Gastroesophageal sphincter (tissue), 4 donors: ENCODE measurements at regions not wholly inside any gene's neighbourhood (a gene's known extent, or its start where the extent isn't known, plus 50 kb on each side); places are given as distances from the start of the nearest gene placed in this dataset.

Experiments
- ATAC-seq: fragments of 150-250 bp; one replicate; pipeline ENCODE4 v1.9.1; 2016; ENCODE audit warnings: mild to moderate bottlenecking, moderate library complexity
- H3K27ac ChIP-seq, 4 donors: fragments of 200-600 bp; sonication (generic) in 3 of 4; 1 replicate in 3 of 4; 2 replicates in 1 of 4; pipeline ENCODE4 v1.5.1; 2016 to 2019
- H3K27me3 ChIP-seq: fragments of 200-600 bp; sonication (generic); one replicate; pipeline ENCODE4 v1.5.1; 2019
- H3K36me3 ChIP-seq, 2 donors: fragments of 200-600 bp; sonication (generic); one replicate each; pipeline ENCODE4 v1.5.1; 2019; ENCODE audit warnings: control low read depth in 1 of 2
- H3K4me1 ChIP-seq, 3 donors: fragments of 200-600 bp; sonication (generic); 1 replicate in 2 of 3; 2 replicates in 1 of 3; pipeline ENCODE4 v1.5.1; 2016 to 2019; ENCODE audit warnings: control low read depth in 2 of 3
- H3K4me3 ChIP-seq, 2 donors: fragments of 200-600 bp; sonication (generic); one replicate each; pipeline ENCODE4 v1.5.1; 2019; ENCODE audit warnings: mild to moderate bottlenecking in 1 of 2, moderate library complexity in 1 of 2
- H3K9me3 ChIP-seq, 3 donors: fragments of 200-600 bp; sonication (generic); one replicate each; pipeline ENCODE4 v1.5.1; 2017 to 2019; ENCODE audit warnings: control low read depth in 2 of 3
- CTCF ChIP-seq, 4 experiments: fragments of 200-600 bp in 2 of 4; fragments of 450-650 bp in 2 of 4; sonication (generic) in 1 of 4; IDR thresholded peaks; one replicate each; pipeline ENCODE4 v1.5.1; 2017 to 2019; ENCODE audit warnings: antibody characterized with exemption in 4 of 4, mild to moderate bottlenecking in 2 of 4, moderate library complexity in 2 of 4
- EP300 ChIP-seq: sonication (generic); formaldehyde crosslinking; IDR thresholded peaks from one replicate; pipeline ENCODE4 v1.6.1; 2017; ENCODE audit warnings: antibody characterized with exemption, mild to moderate bottlenecking
- POLR2A ChIP-seq, 2 donors: fragments of 450-650 bp; IDR thresholded peaks; one replicate each; pipeline ENCODE4 v1.6.1; 2017; ENCODE audit warnings: antibody characterized with exemption in 2 of 2, mild to moderate bottlenecking in 2 of 2, moderate library complexity in 1 of 2
- POLR2AphosphoS5 ChIP-seq: sonication (generic); formaldehyde crosslinking; IDR thresholded peaks from one replicate; pipeline ENCODE4 v1.6.1; 2017; ENCODE audit warnings: antibody characterized with exemption
- WGBS, 2 donors: methylation state at CpG; one replicate each; pipeline ENCODE4 v1.1.5; 2018; ENCODE audit warnings: low coverage in 1 of 2; 5-methylcytosine and 5-hydroxymethylcytosine counted together

- Histone ChIP-seq H3K27ac (peak overlapping the region in 3 of 4 donors; percentile 93 to 95 (median 95)), H3K4me1 (peaks cover 0 to 60% (median 10%) of the 10 kb centered on the region in 3 donors), H3K4me3 (no peak overlapping the region), H3K9me3 (peaks cover 0 to 5% (median 0%) of the 10 kb centered on the region in 3 donors), H3K27me3 (no peaks in the 10 kb centered on the region), H3K36me3 (peaks cover 0 to 14% of the 10 kb centered on the region in 2 donors)
- ATAC-seq = peak; percentile 3
- TF ChIP-seq POLR2AphosphoS5 (peak; percentile 83), POLR2A (IDR thresholded peaks at IDR 0.05) (peak; percentile 27 to 35), CTCF (IDR thresholded peaks at IDR 0.05) (peak; percentile 54 to 83 (median 78)), EP300 (no peak)
- 19 to 27% methylated on average over 5 of the region's 7 CpGs for WGBS, 2 donors
Observed at GRCh38 chr5:149434162-149435014, 55.3 kb upstream of the IL17B start.

- Histone ChIP-seq H3K4me3 (no peak overlapping the region), H3K27me3 (no peaks in the 10 kb centered on the region), H3K36me3 (peaks cover 0 to 22% of the 10 kb centered on the region in 2 donors), H3K9me3 (peaks cover 0 to 5% (median 0%) of the 10 kb centered on the region in 3 donors), H3K4me1 (peaks cover 0 to 62% (median 10%) of the 10 kb centered on the region in 3 donors), H3K27ac (peak overlapping the region in 3 of 4 donors; percentile 93 to 95 (median 95))
- 17 to 31% methylated on average over 3 to 5 of the region's 8 CpGs for WGBS, 2 donors
- peak; percentile 2 for ATAC-seq
- no peak for TF ChIP-seq EP300
- no peak for TF ChIP-seq CTCF (IDR thresholded peaks at IDR 0.05)
- peak; percentile 60 to 84 for TF ChIP-seq POLR2A (IDR thresholded peaks at IDR 0.05)
- TF ChIP-seq POLR2AphosphoS5 = peak; percentile 96
Observed at GRCh38 chr5:149433524-149434131, 54.5 kb upstream of the IL17B start.

GRCh38 chr5:149432911-149433401 is 53.9 kb upstream of the IL17B start:
- TF ChIP-seq POLR2A (IDR thresholded peaks at IDR 0.05) (peak in 1 of 2 donors; percentile 66), POLR2AphosphoS5 (peak; percentile 97), CTCF (IDR thresholded peaks at IDR 0.05) (no peak)
- Histone ChIP-seq H3K27me3 (no peaks in the 10 kb centered on the region), H3K9me3 (peaks cover 0 to 5% (median 0%) of the 10 kb centered on the region in 3 donors), H3K36me3 (peaks cover 0 to 29% of the 10 kb centered on the region in 2 donors), H3K4me1 (peaks cover 0 to 65% (median 10%) of the 10 kb centered on the region in 3 donors), H3K4me3 (no peak overlapping the region), H3K27ac (peak overlapping the region in 3 of 4 donors; percentile 93 to 95 (median 95))
- WGBS, 2 donors = 10 to 48% methylated on average over 2 to 3 of the region's 3 CpGs
- ATAC-seq = peak; percentile 32

- H3K4me1 ChIP-seq = peaks cover 0 to 65% (median 10%) of the 10 kb centered on the region in 3 donors
- ATAC-seq = peak; percentile 34
- 33 to 40% methylated on average over 1 to 6 of the region's 7 CpGs for WGBS, 2 donors
- H3K36me3 ChIP-seq = peaks cover 0 to 35% of the 10 kb centered on the region in 2 donors
- no peaks in the 10 kb centered on the region for H3K27me3 ChIP-seq
- TF ChIP-seq POLR2AphosphoS5 (peak; percentile 97), POLR2A (IDR thresholded peaks at IDR 0.05) (peak; percentile 25 to 32), EP300 (no peak)
- no peak overlapping the region for H3K4me3 ChIP-seq
- peak overlapping the region in 3 of 4 donors; percentile 93 to 95 (median 95) for H3K27ac ChIP-seq
- peaks cover 0 to 5% (median 0%) of the 10 kb centered on the region in 3 donors for H3K9me3 ChIP-seq
Observed at GRCh38 chr5:149432376-149432775, 53.3 kb upstream of the IL17B start.
